HG02973 (cell line): ENCODE measurements at regions not wholly inside any gene's neighbourhood (a gene's known extent, or its start where the extent isn't known, plus 50 kb on each side); places are given as distances from the start of the nearest gene placed in this dataset.

Source experiments
- ATAC-seq: cut with Tn5 transposase; IDR thresholded peaks from one replicate; pipeline ENCODE4 v1.9.1; 2021; ENCODE audit warnings: moderate library complexity; ENCODE audit not compliant: unreplicated experiment

- no peak for ATAC-seq
Observed at GRCh38 chr3:113136071-113136470, 75.3 kb upstream of the BOC start.

- ATAC-seq: no peak
Observed at GRCh38 chr3:113136544-113136943, 74.8 kb upstream of the BOC start.

- no peak for ATAC-seq
Observed at GRCh38 chr3:113138839-113139743, 72.3 kb upstream of the BOC start.

- no peak for ATAC-seq
Observed at GRCh38 chr3:113140876-113141275, 70.5 kb upstream of the BOC start.

- ATAC-seq: no peak
Observed at GRCh38 chr3:113141543-113141942, 69.8 kb upstream of the BOC start.

GRCh38 chr3:113142476-113142875 is 68.9 kb upstream of the BOC start:
- no peak for ATAC-seq

GRCh38 chr3:113143353-113143752 is 68.0 kb upstream of the BOC start:
- ATAC-seq: no peak

GRCh38 chr3:113147681-113148261 is 63.6 kb upstream of the BOC start:
- ATAC-seq: no peak

GRCh38 chr3:113148284-113148683 is 63.1 kb upstream of the BOC start:
- no peak for ATAC-seq

GRCh38 chr3:113150250-113150649 is 61.1 kb upstream of the BOC start:
- ATAC-seq: no peak

GRCh38 chr3:113151461-113152031 is 59.8 kb upstream of the BOC start:
- ATAC-seq: no peak

GRCh38 chr3:113152849-113153248 is 58.5 kb upstream of the BOC start:
- ATAC-seq: no peak

- peak; percentile 77 for ATAC-seq
Observed at GRCh38 chr3:113153499-113154107, 57.8 kb upstream of the BOC start.

GRCh38 chr3:113156816-113157333 is 54.5 kb upstream of the BOC start:
- ATAC-seq: no peak

GRCh38 chr3:113157408-113158030 is 53.8 kb upstream of the BOC start:
- no peak for ATAC-seq

- ATAC-seq: no peak
Observed at GRCh38 chr3:113158171-113158570, 53.2 kb upstream of the BOC start.
